ENCODE measurements at regions not wholly inside any gene's neighbourhood (a gene's known extent, or its start where the extent isn't known, plus 50 kb on each side); places are given as distances from the start of the nearest gene placed in this dataset.

DNA sequence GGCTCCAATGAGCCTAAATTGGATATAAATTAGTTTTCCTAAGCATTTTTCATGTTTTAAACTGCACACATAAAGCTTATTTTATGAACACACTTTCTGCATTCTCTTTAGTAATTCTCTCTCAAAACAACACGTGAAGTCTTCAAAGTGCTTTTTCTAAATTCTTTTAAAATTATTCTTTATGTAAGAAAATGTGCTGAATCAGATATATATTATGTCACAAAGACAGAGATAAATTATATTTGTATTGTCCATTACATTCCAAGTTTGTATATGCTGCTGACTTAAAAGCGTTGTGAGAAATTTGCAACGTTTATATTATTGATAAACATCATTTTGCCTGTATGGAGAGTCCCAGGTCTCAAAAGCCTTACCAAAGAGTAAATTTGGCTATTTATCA lies 465.2 kb downstream of the BCAT1 start:
- no peak overlapping the region for H3K4me3 ChIP-seq (ENCODE audit: low read length)
- no peaks in the 10 kb centered on the region for H3K9me2 ChIP-seq (replicated peaks; ENCODE audit: low read length)
- no peak for ATAC-seq
- no TSS peak for BruUV-seq (replicated peaks)
- H3K27ac ChIP-seq (ENCODE audit: low read length), result no peak overlapping the region
- H3K36me3 ChIP-seq (ENCODE audit: low read depth, low read length), result no peaks in the 10 kb centered on the region
- H3K4me1 ChIP-seq (ENCODE audit: insufficient read depth, low read length), result no peaks in the 10 kb centered on the region
- H4K20me1 ChIP-seq (ENCODE audit: low read length), result no peaks in the 10 kb centered on the region
- H2AFZ ChIP-seq (ENCODE audit: low read length), result no peak overlapping the region
- no peaks in the 10 kb centered on the region for H3K9me3 ChIP-seq (ENCODE audit: low read length)
- H3K9ac ChIP-seq (ENCODE audit: low read length), result no peak overlapping the region
- no peaks in the 10 kb centered on the region for H3F3A ChIP-seq (ENCODE audit: low read length, unreplicated experiment)
- H3K4me2 ChIP-seq (ENCODE audit: low read length), result no peak overlapping the region
- H3K27me3 ChIP-seq (ENCODE audit: low read length), result no peaks in the 10 kb centered on the region; the same call in 1 of the 2 replicates
- intact Hi-C loops (cut with micrococcal nuclease), result no loop called here
- no peak for DNase-seq
- no peaks in the 10 kb centered on the region for H3K79me2 ChIP-seq (ENCODE audit: low read length)
- POLR2A ChIA-PET (ENCODE audit: unreplicated experiment), result no interaction called here
- CTCF ChIA-PET, result no interaction called here
- no peak for TF ChIP-seq EZH2 (IDR thresholded peaks at IDR 0.05; ENCODE audit: low read length, unreplicated experiment)
- no peak for TF ChIP-seq CTCF (conservative IDR thresholded peaks at IDR 0.05; ENCODE audit: low read depth, low read length)
- TF ChIP-seq EZH2phosphoT487 (IDR thresholded peaks at IDR 0.05; ENCODE audit: borderline replicate concordance, low read length), result no peak

DNA sequence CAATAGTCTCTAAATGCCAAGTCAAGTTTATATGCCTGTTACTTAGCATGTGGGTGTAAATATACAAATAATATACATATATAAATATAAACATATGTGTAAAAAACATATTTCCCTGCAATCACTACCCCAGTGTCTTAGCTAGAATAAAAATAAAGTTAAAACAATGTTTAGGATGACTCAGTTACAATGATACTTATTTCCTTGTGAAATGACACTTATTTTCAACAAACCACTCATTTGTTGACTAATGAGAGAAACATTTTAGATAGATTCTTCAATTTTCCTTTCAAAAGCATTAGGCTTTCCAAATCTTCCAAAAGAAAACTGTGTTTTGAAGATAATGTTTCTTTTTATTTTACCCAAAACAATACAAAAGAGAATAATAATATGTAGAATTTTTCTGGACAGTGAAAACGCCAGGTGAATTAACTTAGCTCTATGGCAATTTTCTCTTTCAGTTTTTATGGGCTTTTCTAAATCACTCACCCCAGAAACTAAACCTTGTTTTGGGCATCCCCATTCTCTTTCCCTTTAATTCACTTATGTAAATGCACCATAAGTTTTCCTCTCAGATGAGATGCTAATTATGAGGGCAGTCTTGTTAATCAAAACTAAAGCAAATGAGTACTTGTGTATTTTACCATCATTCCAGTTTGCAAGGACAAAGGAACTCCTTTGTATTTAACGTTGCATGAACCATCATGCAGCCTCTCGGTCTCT lies 465.9 kb downstream of the BCAT1 start:
- TF ChIP-seq CTCF (conservative IDR thresholded peaks at IDR 0.05; ENCODE audit: low read depth, low read length), result no peak
- no peak for TF ChIP-seq EZH2phosphoT487 (IDR thresholded peaks at IDR 0.05; ENCODE audit: borderline replicate concordance, low read length)
- no peak for TF ChIP-seq EZH2 (IDR thresholded peaks at IDR 0.05; ENCODE audit: low read length, unreplicated experiment)
- BruUV-seq (replicated peaks), result no TSS peak
- no peaks in the 10 kb centered on the region for H3F3A ChIP-seq (ENCODE audit: low read length, unreplicated experiment)
- no peaks in the 10 kb centered on the region for H3K9me3 ChIP-seq (ENCODE audit: low read length)
- H3K9ac ChIP-seq (ENCODE audit: low read length), result no peak overlapping the region
- no peak for ATAC-seq
- no peaks in the 10 kb centered on the region for H3K79me2 ChIP-seq (ENCODE audit: low read length)
- H3K36me3 ChIP-seq (ENCODE audit: low read depth, low read length), result no peaks in the 10 kb centered on the region
- no peaks in the 10 kb centered on the region for H3K4me1 ChIP-seq (ENCODE audit: insufficient read depth, low read length)
- no peak overlapping the region for H3K4me2 ChIP-seq (ENCODE audit: low read length)
- H3K9me2 ChIP-seq (replicated peaks; ENCODE audit: low read length), result no peaks in the 10 kb centered on the region
- H3K4me3 ChIP-seq (ENCODE audit: low read length), result no peak overlapping the region
- CTCF ChIA-PET, result no interaction called here
- intact Hi-C loops (cut with micrococcal nuclease), result no loop called here
- DNase-seq, result no peak
- H3K27me3 ChIP-seq (ENCODE audit: low read length), result no peaks in the 10 kb centered on the region; the same call in 1 of the 2 replicates
- H2AFZ ChIP-seq (ENCODE audit: low read length), result no peak overlapping the region
- POLR2A ChIA-PET (ENCODE audit: unreplicated experiment), result no interaction called here
- no peak overlapping the region for H3K27ac ChIP-seq (ENCODE audit: low read length)
- H4K20me1 ChIP-seq (ENCODE audit: low read length), result no peaks in the 10 kb centered on the region

GRCh38 chr12:24482044-24482443 lies 466.9 kb downstream of the BCAT1 start:
- Histone ChIP-seq H3K4me1 (ENCODE audit: insufficient read depth, low read length) (no peaks in the 10 kb centered on the region), H4K20me1 (ENCODE audit: low read length) (no peaks in the 10 kb centered on the region), H3K4me2 (ENCODE audit: low read length) (no peak overlapping the region), H2AFZ (ENCODE audit: low read length) (no peak overlapping the region), H3K4me3 (ENCODE audit: low read length) (no peak overlapping the region), H3K27me3 (ENCODE audit: low read length) (no peaks in the 10 kb centered on the region; the same call in 1 of the 2 replicates), H3F3A (ENCODE audit: low read length, unreplicated experiment) (no peaks in the 10 kb centered on the region), H3K36me3 (ENCODE audit: low read depth, low read length) (no peaks in the 10 kb centered on the region), H3K9ac (ENCODE audit: low read length) (no peak overlapping the region), H3K9me3 (ENCODE audit: low read length) (no peaks in the 10 kb centered on the region), H3K79me2 (ENCODE audit: low read length) (no peaks in the 10 kb centered on the region), H3K9me2 (replicated peaks; ENCODE audit: low read length) (no peaks in the 10 kb centered on the region), H3K27ac (ENCODE audit: low read length) (no peak overlapping the region)
- TF ChIP-seq EZH2 (IDR thresholded peaks at IDR 0.05; ENCODE audit: low read length, unreplicated experiment), result no peak
- no peak for TF ChIP-seq EZH2phosphoT487 (IDR thresholded peaks at IDR 0.05; ENCODE audit: borderline replicate concordance, low read length)
- TF ChIP-seq CTCF (conservative IDR thresholded peaks at IDR 0.05; ENCODE audit: low read depth, low read length), result no peak
- no TSS peak for BruUV-seq (replicated peaks)
- CTCF ChIA-PET, result no interaction called here
- POLR2A ChIA-PET (ENCODE audit: unreplicated experiment), result no interaction called here
- intact Hi-C loops (cut with micrococcal nuclease), result no loop called here
- ATAC-seq (no peak), DNase-seq (no peak)

Measured in PC-3 (cell line).